22Rv1 (cell line): ENCODE measurements at regions not wholly inside any gene's neighbourhood (a gene's known extent, or its start where the extent isn't known, plus 50 kb on each side); places are given as distances from the start of the nearest gene placed in this dataset.

Experiments used
- ZFX ChIP-seq: fragments of 450-650 bp; IDR thresholded peaks from 2 replicates; pipeline ENCODE4 v1.6.1; 2017; ENCODE audit warnings: antibody characterized with exemption, borderline replicate concordance
- TF ChIP-seq, protein P1 (sequence below): fragments of 450-650 bp; IDR thresholded peaks from 2 replicates; pipeline ENCODE4 v1.5.1; 2017; ENCODE audit warnings: mild to moderate bottlenecking

DNA sequence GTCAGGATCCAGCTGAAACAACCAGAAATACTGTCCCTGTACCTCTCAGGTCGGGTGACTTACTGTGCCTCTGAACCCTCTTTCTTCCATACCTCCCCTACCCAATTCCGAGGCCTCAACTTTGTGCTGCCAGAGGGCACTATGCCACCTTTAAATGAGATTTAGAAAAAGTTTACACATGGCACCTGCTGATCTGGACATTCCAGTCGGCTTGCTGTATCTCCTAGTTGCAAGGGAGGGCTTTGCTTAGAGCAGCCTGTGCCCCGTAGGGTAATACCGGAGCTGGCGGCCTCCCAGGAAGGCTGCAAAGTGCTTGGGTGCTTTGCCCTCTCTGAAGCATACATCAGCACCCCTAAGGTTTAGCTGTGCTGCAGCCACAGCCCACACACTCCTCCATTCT, 306.0 kb upstream of the RBFOX1 start:
- TF ChIP-seq, protein P1, sequence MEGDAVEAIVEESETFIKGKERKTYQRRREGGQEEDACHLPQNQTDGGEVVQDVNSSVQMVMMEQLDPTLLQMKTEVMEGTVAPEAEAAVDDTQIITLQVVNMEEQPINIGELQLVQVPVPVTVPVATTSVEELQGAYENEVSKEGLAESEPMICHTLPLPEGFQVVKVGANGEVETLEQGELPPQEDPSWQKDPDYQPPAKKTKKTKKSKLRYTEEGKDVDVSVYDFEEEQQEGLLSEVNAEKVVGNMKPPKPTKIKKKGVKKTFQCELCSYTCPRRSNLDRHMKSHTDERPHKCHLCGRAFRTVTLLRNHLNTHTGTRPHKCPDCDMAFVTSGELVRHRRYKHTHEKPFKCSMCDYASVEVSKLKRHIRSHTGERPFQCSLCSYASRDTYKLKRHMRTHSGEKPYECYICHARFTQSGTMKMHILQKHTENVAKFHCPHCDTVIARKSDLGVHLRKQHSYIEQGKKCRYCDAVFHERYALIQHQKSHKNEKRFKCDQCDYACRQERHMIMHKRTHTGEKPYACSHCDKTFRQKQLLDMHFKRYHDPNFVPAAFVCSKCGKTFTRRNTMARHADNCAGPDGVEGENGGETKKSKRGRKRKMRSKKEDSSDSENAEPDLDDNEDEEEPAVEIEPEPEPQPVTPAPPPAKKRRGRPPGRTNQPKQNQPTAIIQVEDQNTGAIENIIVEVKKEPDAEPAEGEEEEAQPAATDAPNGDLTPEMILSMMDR: no peak
- no peak for TF ChIP-seq ZFX
